ENCODE measurements at regions not wholly inside any gene's neighbourhood (a gene's known extent, or its start where the extent isn't known, plus 50 kb on each side); places are given as distances from the start of the nearest gene placed in this dataset.

DNA sequence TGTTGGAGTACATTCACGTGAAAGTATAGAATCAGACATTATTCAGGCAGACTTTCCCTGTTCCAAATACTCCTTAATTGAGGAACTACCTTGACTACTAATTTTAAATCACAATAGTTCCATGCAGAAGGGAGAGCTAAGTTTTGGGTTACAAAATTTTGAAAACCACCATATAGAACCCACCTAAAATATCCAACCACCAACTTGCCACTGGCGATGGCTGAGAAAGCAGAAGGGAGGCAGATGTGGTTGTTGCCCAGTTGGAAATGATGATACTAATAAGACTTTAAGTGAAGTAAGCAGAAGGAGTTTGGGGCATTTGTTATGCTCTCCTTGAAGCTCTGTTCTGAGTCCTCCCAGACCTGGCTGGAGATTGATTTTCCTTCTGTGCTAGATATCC, 190.7 kb downstream of the HLX start:
- ChIA-PET CTCF (interaction anchor here (1.0 kb wide), 1 partner anchor 96 kb away, joined by 3 read pairs; no protein-coding TSS in a partner anchor), POLR2A (no interaction called here)
- Histone ChIP-seq H3K4me3 (ENCODE audit: low read depth in 2 of 2, low read length in 1 of 2) (no peak overlapping the region), H3K9ac (no peak overlapping the region), H3K4me1 (ENCODE audit: control insufficient read depth in 1 of 2, insufficient read depth in 2 of 2, low read depth in 1 of 2, low read length in 1 of 2) (no peaks in the 10 kb centered on the region; a peak in 1 of 4 replicates), H4K20me1 (ENCODE audit: insufficient read depth) (no peaks in the 10 kb centered on the region), H3F3A (replicated peaks; ENCODE audit: insufficient read depth) (no peaks in the 10 kb centered on the region), H3K9me3 (no peaks in the 10 kb centered on the region), H3K27me3 (ENCODE audit: insufficient read depth) (no peaks in the 10 kb centered on the region), H3K27ac (ENCODE audit: low read depth in 2 of 2, low read length in 1 of 2) (no peak overlapping the region), H3K4me2 (no peak overlapping the region), H3K79me2 (ENCODE audit: insufficient read depth) (no peaks in the 10 kb centered on the region), H2AFZ (ENCODE audit: low read depth) (no peak overlapping the region), H3K36me3 (replicated peaks in 1 of 2; ENCODE audit: control insufficient read depth in 1 of 2, insufficient read depth in 2 of 2, low read length in 1 of 2) (no peaks in the 10 kb centered on the region), H3K9me2 (no peaks in the 10 kb centered on the region)
- no peak for TF ChIP-seq SMC3 (IDR thresholded peaks at IDR 0.05; ENCODE audit: low read depth, low read length)
- no peak for TF ChIP-seq GABPA (IDR thresholded peaks at IDR 0.05; ENCODE audit: low read depth)
- no peak for TF ChIP-seq YY1 (IDR thresholded peaks at IDR 0.05; ENCODE audit: low read depth)
- TF ChIP-seq, protein P1, sequence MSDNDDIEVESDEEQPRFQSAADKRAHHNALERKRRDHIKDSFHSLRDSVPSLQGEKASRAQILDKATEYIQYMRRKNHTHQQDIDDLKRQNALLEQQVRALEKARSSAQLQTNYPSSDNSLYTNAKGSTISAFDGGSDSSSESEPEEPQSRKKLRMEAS (IDR thresholded peaks at IDR 0.05; ENCODE audit: low read depth): no peak
- TF ChIP-seq RCOR1 (IDR thresholded peaks at IDR 0.05; ENCODE audit: low read length): no peak
- no peak for TF ChIP-seq TCF12 (IDR thresholded peaks at IDR 0.05)
- TF ChIP-seq NFIC (IDR thresholded peaks at IDR 0.05; ENCODE audit: borderline replicate concordance): no peak
- no peak for TF ChIP-seq RAD21 (IDR thresholded peaks at IDR 0.05; ENCODE audit: low read length)
- TF ChIP-seq MXI1 (IDR thresholded peaks at IDR 0.05; ENCODE audit: low read depth, low read length): no peak
- TF ChIP-seq TAF1 (IDR thresholded peaks at IDR 0.05; ENCODE audit: borderline replicate concordance, low read depth, low read length): no peak
- TF ChIP-seq, protein P2, sequence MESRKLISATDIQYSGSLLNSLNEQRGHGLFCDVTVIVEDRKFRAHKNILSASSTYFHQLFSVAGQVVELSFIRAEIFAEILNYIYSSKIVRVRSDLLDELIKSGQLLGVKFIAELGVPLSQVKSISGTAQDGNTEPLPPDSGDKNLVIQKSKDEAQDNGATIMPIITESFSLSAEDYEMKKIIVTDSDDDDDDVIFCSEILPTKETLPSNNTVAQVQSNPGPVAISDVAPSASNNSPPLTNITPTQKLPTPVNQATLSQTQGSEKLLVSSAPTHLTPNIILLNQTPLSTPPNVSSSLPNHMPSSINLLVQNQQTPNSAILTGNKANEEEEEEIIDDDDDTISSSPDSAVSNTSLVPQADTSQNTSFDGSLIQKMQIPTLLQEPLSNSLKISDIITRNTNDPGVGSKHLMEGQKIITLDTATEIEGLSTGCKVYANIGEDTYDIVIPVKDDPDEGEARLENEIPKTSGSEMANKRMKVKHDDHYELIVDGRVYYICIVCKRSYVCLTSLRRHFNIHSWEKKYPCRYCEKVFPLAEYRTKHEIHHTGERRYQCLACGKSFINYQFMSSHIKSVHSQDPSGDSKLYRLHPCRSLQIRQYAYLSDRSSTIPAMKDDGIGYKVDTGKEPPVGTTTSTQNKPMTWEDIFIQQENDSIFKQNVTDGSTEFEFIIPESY (IDR thresholded peaks at IDR 0.05; ENCODE audit: borderline replicate concordance, low read depth): no peak
- no peak for TF ChIP-seq POLR2AphosphoS5 (IDR thresholded peaks at IDR 0.05; ENCODE audit: low read depth, low read length)
- no peak for TF ChIP-seq GATA2 (CRISPR knock-in tag; IDR thresholded peaks at IDR 0.05)
- no peak for TF ChIP-seq CTCF (IDR thresholded peaks at IDR 0.05)
- no peak for TF ChIP-seq TEAD4 (IDR thresholded peaks at IDR 0.05; ENCODE audit: borderline replicate concordance, insufficient read depth)
- 83% methylated on average over 2 of the region's 2 CpGs for WGBS (ENCODE audit: low lambda C conversion rate)
- no peak for DNase-seq

- H3K9ac ChIP-seq: no peak overlapping the region
- TF ChIP-seq JUND (IDR thresholded peaks at IDR 0.05): no peak
- TF ChIP-seq SMC3 (IDR thresholded peaks at IDR 0.05; ENCODE audit: low read depth, low read length): no peak
- TF ChIP-seq YY1 (IDR thresholded peaks at IDR 0.05; ENCODE audit: low read depth): no peak
- no peak for TF ChIP-seq MXI1 (IDR thresholded peaks at IDR 0.05; ENCODE audit: low read depth, low read length)
- TF ChIP-seq RFX5 (IDR thresholded peaks at IDR 0.05; ENCODE audit: low read length): no peak
- no peak for TF ChIP-seq RCOR1 (IDR thresholded peaks at IDR 0.05; ENCODE audit: low read length)
- TF ChIP-seq TCF12 (IDR thresholded peaks at IDR 0.05): no peak
- TF ChIP-seq EZH2phosphoT487 (IDR thresholded peaks at IDR 0.05; ENCODE audit: borderline replicate concordance, low read depth): no peak
- TF ChIP-seq POLR2AphosphoS5 (IDR thresholded peaks at IDR 0.05; ENCODE audit: low read depth, low read length): no peak
- TF ChIP-seq, protein P3, sequence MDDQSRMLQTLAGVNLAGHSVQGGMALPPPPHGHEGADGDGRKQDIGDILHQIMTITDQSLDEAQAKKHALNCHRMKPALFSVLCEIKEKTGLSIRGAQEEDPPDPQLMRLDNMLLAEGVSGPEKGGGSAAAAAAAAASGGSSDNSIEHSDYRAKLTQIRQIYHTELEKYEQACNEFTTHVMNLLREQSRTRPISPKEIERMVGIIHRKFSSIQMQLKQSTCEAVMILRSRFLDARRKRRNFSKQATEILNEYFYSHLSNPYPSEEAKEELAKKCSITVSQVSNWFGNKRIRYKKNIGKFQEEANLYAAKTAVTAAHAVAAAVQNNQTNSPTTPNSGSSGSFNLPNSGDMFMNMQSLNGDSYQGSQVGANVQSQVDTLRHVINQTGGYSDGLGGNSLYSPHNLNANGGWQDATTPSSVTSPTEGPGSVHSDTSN (IDR thresholded peaks at IDR 0.05): no peak
- no peaks in the 10 kb centered on the region for H4K20me1 ChIP-seq (ENCODE audit: insufficient read depth)
- H3K79me2 ChIP-seq (ENCODE audit: insufficient read depth): no peaks in the 10 kb centered on the region
- no peaks in the 10 kb centered on the region for H3K9me3 ChIP-seq
- no peak overlapping the region for H3K4me3 ChIP-seq (ENCODE audit: low read depth in 2 of 2, low read length in 1 of 2)
- ChIA-PET POLR2A (no interaction called here), CTCF (no interaction called here)
- H3K4me1 ChIP-seq (ENCODE audit: control insufficient read depth in 1 of 2, insufficient read depth in 2 of 2, low read depth in 1 of 2, low read length in 1 of 2): peaks cover 0 to 5% of the 10 kb centered on the region in 2 experiments; a peak in 2 of 4 replicates
- H3K36me3 ChIP-seq (replicated peaks in 1 of 2; ENCODE audit: control insufficient read depth in 1 of 2, insufficient read depth in 2 of 2, low read length in 1 of 2): no peaks in the 10 kb centered on the region
- H2AFZ ChIP-seq (ENCODE audit: low read depth): no peak overlapping the region
- H3F3A ChIP-seq (replicated peaks; ENCODE audit: insufficient read depth): no peaks in the 10 kb centered on the region
- no peaks in the 10 kb centered on the region for H3K27me3 ChIP-seq (ENCODE audit: insufficient read depth)
- WGBS (ENCODE audit: low lambda C conversion rate): 54% methylated on average over 1 of the region's 1 CpG
- no peak overlapping the region for H3K27ac ChIP-seq (ENCODE audit: low read depth in 2 of 2, low read length in 1 of 2)
- no peak overlapping the region for H3K4me2 ChIP-seq
- H3K9me2 ChIP-seq: no peaks in the 10 kb centered on the region
- no peak for DNase-seq
Measured at GRCh38 chr1:221071777-221072176, 192.5 kb downstream of the HLX start.
